ENCODE measurements at regions not wholly inside any gene's neighbourhood (a gene's known extent, or its start where the extent isn't known, plus 50 kb on each side); places are given as distances from the start of the nearest gene placed in this dataset.

- TF ChIP-seq CTCF (IDR thresholded peaks at IDR 0.05) = no peak
- no peak for TF ChIP-seq POLR2A (IDR thresholded peaks at IDR 0.05)
These were observed 120.7 kb downstream of the TES start for GRCh38 chr7:116331020-116331419.

All from uterus (tissue), 2 donors.